GM18873 (cell line): ENCODE measurements at regions not wholly inside any gene's neighbourhood (a gene's known extent, or its start where the extent isn't known, plus 50 kb on each side); places are given as distances from the start of the nearest gene placed in this dataset.

Source experiments
- ATAC-seq: cut with Tn5 transposase; IDR thresholded peaks from one replicate; pipeline ENCODE4 v1.9.1; 2021; ENCODE audit warnings: mild to moderate bottlenecking, moderate library complexity, moderate number of reproducible peaks; ENCODE audit not compliant: unreplicated experiment, low FRiP score

DNA sequence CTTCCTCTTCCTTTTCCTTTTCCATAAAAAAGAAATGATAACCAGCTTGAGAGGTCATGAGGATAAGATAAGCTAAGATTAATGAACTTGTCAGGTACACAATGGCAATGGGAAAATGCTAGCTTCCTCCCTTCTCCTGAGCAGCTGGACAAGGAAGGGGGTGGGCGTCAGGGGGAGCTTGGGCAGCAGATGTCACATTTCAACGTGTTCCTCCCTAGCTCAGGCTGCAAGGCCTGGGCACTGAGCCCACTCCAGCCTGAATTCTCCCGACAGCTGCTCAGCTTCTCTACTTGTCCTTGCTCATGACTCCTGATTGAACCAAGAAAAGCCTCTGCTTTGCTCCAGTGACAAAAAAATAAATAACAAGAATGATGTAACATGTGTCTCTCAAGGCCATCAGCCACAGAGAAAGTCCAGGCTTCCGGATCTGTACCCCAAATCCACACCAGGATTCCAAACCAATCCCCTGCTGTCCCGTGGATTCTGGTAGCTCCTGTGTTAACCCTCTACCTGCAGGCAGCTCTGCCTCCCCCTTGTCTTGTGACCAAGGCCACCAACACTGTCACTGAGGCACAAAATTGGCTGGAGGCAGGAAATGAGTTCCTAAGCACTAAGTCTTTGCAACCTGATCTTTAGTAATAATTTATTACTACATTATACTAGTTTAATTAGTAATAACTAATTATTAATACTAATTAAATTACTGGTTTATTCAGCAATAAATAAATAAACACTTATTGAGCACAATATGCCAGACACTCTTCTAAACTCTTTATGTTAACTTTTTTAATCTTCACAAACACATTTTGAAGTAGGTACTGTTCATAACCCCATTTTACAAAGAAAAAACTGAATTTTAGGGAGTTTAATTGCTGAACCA is 146.5 kb downstream of the CCDC34 start:
- ATAC-seq: no peak

DNA sequence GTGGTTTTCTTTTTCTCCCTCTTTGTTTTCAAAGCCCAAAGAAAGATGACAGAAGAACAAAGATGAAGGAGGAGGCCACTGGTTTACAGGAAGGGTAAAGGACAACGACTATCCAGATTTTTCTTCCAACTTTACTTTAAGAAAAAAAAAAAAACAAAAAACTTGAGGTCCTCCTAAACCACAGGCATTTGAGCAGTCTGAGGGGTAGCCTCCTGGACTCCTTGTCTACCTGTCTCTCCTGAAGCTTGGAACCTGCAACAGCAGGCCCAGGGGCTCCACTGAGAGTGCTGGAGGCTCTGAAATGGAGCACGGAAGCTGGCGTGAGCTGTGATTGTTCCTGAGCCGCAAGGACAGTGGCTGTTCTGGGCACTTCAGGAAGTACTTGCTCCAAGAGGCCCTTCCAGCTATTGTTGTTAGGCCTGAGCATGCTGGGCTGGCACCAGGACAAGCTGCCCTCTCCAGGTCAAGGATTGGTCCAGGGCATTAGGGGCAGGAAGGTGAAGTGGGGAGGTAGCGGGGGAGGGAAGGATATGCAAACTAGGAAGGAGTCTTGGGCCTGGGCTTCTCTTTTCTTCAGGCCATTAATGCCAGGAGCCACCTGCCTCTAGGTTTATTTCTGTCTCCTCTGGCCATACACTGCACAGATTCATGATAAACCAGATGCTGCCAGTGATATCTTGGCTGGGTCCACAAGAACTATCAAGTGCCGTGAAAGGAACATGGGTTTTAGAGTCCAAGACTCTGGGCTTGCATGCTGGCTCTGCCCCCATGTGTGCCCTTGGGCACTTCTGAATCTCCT is 147.3 kb downstream of the CCDC34 start:
- ATAC-seq: no peak

DNA sequence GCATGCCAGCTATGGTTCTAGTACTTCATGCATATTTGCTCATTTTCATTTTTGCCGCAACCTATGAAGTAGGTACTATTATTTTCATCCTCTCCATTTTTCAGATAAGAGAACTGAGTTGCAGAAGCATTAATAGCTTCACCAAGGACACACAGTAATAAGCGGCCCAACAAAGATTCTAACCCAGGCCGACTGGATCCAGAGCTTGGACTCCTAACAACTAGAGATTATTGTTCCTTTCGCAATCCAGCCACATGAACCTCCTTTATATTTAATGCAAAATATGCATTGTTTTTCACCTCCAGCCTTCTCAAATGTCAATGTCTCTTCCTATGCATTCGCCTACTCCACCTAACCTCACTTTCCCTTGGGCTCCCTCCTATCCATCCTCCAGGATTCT is 148.3 kb downstream of the CCDC34 start:
- ATAC-seq: no peak

DNA sequence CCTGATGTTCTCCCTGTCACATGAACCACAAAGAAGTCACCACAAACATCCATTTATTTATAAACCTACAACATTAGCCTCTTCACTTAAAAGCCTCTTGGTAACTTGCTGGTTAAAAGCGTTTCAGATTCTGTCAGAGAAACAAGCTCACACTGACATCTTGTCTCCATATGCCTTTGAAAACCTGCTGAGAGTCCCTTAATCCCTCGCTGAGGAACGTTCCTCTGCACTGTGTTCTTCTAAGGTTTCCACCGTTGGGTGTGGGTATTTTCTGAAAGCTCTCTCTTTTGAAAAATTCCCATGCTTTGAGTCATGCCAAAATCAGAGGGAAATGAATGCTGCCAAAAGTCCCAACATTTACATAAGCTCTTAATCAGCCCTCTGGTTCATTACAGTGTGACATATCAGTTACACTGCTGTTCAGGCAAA is 149.8 kb downstream of the CCDC34 start:
- ATAC-seq: no peak

DNA sequence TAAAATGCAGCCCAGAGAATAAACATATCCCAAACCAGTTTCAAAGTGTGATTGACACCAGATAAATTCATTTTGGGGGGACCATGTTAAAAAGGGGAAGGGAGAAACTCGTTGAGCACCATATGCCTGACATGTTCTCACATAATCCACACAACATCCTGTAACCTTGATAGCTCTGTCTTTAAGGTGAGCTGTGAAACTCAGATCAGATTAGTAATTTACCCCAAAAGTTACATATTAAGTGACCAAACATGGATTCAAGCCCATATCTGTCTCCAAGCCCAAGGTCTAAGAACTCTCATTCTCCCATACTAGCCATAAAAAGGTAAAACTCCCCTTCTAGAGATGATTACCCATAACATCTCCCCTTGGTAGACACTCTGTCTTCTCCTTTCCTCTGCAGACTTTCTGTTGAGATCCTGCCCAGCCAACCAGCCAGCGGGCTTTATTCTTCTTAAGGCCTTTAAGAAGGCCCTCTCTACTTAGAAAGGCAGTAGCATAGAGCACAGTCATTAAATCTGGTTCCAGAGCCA is 150.7 kb downstream of the CCDC34 start:
- ATAC-seq: peak; percentile 56

DNA sequence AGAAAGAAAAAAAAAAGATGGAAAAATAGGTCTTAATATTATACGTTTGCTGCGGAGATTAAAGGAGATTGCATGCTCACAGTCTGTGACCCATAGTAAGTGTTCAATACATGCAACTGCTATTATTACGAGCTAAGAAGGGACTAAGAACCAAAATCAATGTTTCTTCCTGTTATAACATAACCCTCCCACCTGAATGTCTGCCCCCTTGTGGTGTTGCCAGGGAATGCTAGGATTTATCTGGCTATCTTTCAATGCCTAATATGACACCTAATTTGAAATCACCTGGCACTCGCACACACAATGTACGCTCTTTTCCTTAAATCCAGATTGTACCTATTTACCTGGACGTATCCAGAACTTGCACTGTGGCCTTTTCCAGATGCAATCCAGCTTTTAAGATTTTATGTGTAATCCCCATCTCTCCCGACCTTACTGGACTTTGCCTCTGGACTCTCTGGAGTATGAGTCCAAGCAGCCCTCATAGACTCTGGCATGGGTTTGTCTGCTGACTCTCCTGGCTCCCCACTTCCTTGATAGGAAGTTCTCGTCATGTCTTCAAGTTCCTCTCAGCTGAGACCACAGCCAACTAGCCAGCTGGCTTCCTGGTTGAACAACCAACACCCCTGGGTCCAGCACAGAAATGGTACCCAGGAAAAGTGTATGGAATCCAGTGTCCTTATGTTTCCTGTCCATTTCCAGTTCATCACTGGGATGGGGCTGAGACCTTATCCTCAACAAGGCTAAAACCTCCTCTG is 151.5 kb downstream of the CCDC34 start:
- no peak for ATAC-seq

GRCh38 chr11:27210531-27210930 is 152.5 kb downstream of the CCDC34 start:
- no peak for ATAC-seq

DNA sequence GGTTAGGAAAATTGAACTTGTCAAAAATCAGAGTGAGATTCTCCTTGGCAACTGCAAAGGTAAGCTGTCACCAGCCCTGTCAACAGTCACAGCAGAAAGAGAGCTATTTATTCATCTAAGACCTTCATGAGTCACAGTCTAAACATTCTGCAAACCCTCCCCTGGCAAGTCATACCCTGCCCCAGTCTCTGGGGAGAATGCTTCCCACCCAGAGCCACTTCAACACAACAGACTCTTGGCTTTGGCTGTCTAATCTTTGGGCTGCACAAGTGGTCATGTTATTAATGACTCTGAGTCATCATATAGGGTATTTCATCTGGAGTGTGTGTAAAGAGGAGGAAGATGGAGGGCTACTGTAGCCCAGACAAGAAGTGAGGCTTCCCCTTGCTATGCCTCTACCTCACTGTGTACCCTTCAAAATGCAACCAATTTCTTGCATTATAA is 153.4 kb downstream of the CCDC34 start:
- ATAC-seq: peak; percentile 47

- no peak for ATAC-seq
Measured at GRCh38 chr11:27208846-27209245, 154.2 kb downstream of the CCDC34 start.

DNA sequence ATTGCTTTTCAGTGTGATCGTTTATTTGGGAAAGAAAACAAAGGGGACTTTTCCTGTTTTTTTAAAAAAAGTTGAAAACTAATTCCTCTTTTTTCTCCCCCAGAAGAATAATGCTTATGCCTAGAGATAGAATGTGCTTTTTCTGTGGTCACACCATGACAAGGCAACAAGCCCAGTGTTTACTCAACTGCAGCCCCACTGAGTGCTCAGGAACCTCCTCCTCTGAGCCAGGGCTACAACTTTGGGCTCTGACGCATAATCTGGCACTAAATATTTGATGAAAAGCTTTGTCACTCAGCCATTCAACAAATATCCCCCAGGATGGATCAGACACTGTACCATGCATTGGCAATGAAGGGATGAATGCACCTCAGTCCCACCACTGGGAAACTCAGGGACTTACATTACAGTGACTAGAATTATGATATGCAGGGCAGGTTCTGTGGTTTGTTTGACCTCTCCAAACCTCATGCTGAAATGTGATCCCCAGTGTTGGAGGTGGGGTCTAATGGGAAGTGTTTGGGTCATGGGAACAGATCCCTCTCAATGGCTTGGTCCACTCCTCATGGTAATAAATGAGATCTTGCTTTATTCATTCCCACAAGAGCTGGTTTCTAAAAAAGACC is 155.9 kb downstream of the CCDC34 start:
- ATAC-seq: no peak

- no peak for ATAC-seq
Measured at GRCh38 chr11:27205779-27206570, 157.0 kb downstream of the CCDC34 start.

GRCh38 chr11:27205250-27205649 is 157.8 kb downstream of the CCDC34 start:
- ATAC-seq: no peak

DNA sequence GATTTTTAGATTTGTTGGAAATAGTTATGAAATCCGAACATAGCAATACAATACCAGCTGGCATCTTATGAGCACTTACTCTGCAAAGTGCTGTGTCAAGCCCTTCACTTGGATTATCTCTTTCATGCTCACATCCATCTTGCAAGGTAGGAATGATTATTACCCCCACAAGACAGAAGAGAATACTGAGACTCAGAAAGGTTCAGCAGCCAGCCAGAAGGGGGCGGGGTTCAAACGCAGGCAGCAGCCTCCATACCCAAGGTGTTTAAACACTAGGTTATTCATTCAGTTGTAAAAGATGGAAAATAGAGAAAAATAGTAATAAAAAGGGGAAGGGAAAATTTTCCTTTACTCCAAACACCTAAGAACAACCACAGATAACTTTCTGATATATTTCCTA is 158.5 kb downstream of the CCDC34 start:
- no peak for ATAC-seq

DNA sequence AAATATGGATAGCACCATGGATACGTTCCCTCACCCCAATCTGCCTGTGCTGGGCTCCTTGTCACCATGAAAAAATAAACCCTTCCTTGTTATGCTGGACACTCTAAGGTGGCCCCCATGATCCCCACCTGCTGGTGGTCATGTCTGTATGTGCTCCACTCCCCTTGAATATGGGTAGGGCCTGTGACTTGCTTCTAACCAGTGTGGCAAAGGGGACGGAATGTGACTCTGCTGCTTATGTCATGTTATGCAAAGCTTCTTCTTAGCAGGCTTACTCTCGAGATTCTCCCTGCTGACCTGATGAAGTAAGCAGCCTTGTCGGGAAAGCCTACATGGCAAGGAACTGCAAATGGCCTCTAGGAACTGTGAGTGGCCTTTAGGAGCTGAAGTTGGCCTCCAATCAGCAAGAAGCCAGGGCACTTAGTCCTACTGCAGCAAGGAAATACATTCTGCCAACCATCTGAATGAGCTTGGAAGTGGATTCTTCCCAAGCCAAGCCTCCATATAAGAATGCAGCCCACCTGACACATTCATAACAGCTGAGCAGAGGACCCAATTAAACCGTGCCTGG is 159.9 kb downstream of the CCDC34 start:
- no peak for ATAC-seq

GRCh38 chr11:27201454-27202302 is 161.1 kb downstream of the BBOX1 start:
- ATAC-seq: no peak

DNA sequence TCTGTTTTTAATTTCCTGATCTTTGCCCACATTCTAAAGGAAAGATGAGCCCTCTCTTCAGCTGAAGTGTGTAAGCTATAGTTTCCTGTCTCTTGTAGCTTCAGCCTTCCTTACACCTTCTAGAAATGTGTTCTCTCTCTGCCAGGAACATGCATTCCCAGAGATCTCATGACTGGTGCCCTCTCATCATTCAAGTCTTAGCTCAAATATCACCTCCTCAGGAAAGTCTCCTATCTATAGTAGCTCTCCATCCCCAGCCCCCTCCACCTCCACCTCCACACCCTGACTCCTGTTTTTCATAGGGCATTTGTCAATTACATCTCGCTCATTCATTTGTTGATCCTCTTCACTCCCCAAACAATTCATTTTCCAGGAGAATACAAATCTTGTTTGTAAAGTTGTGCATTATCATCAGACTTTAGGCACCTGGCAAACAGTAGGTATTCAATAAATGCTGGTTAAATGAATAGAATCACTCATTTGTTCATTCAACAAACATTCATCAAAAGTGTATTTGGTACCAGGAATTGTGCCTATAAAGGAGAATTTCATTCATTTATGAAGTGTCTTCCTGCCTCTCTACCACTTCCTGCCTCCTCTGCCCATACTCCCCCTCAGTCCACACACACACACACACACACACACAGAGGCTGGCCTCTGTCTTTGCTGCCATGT is 160.3 kb downstream of the BBOX1 start:
- ATAC-seq: no peak

GRCh38 chr11:27196203-27196897 is 155.7 kb downstream of the BBOX1 start:
- no peak for ATAC-seq
